CD4-positive, alpha-beta T cell treated with Interleukin-17A for 1 hour (primary cell): ENCODE measurements at regions not wholly inside any gene's neighbourhood (a gene's known extent, or its start where the extent isn't known, plus 50 kb on each side); places are given as distances from the start of the nearest gene placed in this dataset.
"Not testable (repeated sequence)": the region's sequence is repeated elsewhere in the genome, so short reads cannot be mapped to it uniquely, and the experiment has no call there.

Experiments used
- DNase-seq: peaks from one replicate; pipeline ENCODE4 v3.0.0-alpha.2; 2020

DNA sequence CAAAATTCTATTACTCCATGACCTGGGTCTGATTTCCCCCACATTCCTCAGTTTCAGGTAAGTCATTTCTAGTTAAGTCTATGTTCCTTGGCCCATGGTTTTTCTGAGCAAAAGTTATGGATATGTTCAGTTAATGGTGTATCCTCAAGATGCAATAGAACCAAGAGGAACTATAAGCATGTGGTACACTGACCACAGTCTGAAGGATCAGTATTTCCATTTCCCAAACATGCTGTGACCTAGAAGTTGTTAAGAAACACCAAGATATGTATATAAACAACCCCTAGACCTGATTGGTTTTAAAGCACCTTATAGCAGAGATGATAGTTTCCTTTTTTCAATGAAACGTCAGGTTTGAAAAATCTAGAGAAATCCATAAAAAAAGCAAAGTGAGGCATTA, 94.2 kb upstream of the ABCB5 start:
- DNase-seq, result no peak

DNA sequence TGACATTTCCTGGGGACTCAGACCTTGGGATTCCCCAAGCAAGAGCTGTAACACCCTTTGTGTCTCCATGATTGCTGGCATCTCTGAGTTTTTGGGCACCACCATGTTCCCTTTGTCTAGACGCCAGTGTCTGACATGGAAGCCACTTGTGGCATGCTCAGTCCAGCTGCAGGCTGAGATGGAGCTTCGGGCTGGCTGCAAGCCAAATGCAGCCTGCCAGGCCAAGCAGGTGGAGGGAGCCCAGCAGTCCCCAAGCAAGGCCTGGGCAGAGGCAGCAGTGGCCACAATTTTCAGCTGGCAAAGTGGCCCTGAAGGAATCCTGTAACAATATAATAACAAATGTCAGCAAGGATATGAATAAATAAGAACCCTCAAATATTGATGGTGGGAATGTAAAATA, 86.2 kb upstream of the ABCB5 start:
- DNase-seq, result no peak

DNA sequence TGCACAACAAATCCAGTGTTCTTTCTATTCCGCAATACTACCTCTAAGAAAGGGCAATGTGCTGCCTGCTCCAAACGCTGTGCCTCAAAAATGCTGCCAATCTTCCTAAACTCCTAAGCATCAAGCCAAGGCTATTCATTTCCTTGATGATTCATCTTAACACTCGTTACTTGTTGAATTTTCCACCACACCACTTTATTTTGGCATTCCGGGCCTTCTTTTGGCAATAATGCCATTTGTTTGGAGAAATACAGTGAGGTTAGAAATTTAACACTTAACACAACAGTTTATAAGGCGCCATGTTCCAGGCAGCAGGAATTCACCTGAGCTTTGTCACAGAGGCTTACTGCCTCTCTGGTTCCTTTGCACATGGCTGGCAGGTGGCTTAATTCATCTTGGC, 82.6 kb upstream of the ABCB5 start:
- no peak for DNase-seq

DNA sequence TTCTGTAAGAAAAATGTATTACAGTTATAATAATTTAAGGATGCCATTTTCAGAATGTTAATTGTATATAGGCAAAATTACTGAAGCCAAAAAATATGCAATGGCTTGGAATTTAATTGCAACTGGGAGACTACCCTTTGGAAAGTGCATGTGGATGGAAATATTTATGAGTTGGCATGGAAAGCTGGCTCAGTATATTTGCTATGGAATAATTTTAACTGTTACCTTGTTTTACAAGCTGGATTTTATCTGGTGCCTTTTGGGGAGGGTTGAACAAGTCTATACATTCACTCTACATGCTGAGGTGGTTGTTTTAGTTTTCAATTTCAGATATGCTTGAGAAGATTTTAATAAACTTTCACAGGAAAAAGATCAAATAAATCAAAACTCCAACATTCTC, 80.9 kb upstream of the ABCB5 start:
- no peak for DNase-seq

DNA sequence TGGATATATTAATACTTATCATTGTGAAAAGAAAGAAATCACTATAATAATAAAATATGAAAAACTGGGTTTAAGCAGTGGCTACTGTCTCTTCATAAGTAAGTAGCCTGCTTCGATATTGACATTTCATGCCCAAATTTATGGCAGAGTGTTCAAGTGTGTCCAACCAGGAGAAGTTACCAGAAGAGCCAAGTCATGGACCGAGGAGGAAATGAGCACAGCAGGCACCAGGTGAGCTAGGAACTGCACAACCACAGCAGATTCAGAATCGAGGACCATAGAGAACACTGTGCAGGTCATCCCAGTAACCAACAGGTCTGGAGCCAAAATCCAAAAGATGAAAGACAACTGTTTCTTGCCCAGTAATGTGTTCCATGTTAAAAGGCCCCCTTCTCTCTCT, 79.9 kb upstream of the ABCB5 start:
- no peak for DNase-seq

DNA sequence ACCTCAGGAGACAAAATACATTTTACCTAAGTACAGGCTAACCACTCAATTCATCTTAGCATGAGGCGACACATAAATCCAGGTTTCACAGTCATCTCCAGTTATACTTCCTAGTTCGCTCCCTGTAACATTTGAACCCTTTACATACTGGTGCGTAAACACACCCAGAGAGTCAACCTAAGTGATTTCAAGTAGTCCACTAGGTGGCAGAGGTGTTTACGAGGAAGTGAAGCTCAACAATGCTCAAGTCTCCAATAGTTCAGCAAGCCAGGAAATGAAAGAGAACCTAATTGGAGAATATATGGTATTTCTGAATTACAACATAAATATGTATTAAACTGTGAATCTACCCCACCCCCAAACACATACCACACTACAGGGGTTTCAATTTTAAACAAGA, 76.3 kb upstream of the ABCB5 start:
- DNase-seq, result no peak

DNA sequence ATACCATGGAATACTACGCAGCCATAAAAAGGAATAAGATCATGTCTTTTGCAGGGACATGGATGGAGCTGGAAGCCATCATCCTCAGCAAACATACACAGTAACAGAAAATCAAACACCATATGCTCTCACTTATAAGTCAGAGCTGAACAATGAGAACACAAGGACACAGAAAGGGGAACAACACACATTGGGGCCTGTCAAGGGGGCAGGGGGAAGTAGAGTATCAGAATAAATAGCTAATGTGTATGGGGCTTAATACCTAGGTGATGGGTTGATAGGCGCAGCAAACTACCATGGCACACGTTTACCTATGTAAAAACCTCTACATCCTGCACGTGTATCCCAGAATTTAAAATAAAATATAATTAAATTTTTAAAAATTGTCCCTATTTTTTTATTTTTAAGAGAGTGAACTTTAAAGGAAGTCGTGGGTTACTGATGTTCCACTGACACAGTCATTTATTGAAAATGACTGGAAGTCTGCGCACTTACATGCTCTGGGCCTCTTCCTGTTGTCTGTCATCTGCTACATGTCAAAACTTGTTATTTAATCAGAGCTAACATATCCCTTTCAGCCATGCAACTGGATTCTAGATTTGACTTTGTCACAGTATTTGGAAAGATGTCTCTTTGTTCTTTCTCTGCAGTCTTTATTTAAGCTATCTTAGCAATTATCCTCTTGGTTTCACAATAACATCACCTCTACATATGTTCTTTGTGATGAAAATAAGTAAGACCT, 73.7 kb upstream of the ABCB5 start:
- DNase-seq, result no peak

DNA sequence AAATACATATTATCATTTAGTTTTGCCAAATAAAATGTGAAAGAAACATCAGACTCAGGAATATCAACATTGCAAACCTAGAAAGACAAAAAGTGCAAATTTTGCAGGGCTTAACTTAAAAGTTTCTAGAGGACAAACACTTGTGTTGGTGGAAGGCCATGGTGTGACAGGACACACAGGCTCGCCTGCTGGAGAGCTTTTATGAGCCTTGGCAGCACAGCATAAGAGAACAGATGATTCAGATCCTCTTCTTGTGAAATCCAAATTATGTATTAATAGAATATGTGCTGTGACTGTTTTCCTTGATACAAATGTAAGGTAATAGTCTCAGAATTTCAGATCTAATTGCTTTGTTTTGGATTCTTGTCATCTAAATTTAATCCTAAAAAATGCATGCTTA, 72.9 kb upstream of the ABCB5 start:
- DNase-seq, result no peak

DNA sequence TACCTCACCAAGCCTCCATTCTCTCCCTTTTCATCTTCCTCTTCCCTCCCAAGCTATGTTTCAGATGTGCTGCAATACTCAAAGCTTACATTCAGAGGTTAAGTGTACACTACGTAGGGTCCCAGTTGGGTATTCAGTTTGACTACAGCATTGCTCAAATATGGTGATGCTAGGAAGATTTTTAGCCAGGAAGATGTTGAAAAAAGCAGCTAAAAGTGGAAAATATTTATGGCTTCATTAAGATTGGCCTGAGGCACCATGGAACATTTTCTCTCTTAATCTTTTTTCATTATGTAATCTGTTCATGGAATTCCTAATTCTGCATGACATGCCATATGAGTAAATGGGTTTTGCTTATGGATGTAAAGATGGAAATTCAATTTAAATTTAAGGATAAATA, 72.0 kb upstream of the ABCB5 start:
- no peak for DNase-seq

DNA sequence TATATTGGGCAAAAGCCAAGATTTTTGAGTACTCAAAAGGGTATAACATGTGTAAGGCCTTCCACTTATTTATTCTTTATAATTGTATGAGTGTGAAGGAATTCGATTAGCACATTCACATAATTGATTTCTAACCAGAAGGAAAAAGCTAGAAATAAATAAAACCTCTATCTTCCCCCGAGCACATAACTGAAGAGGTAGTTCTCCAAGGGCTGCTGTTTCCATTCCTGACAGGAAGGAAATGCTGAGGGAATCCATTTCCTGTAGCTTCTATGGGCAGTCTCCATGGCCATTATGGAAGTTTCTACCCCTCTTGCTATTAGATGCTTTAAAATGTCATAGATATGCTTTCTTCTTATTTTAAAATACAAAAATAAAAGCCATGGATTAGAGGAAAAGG, 70.5 kb upstream of the ABCB5 start:
- DNase-seq, result no peak

DNA sequence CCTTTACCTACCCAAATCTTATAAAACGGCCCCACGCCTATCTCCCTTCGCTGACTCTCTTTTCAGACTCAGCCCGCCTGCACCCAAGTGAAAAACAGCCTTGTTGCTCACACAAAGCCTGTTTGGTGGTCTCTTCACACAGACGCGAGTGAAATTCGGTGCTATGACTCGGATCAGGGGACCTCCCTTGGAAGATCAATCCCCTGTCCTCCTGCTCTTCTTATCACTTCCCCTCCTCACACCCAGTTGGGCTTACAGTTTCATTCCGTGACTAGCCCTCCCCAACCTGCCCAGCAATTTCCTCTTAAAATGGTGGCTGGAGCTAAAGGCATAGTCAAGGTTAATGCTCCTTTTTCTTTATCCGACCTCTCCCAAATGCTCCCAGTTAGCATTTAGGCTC, 68.5 kb upstream of the ABCB5 start:
- DNase-seq, result not testable (repeated sequence)

DNA sequence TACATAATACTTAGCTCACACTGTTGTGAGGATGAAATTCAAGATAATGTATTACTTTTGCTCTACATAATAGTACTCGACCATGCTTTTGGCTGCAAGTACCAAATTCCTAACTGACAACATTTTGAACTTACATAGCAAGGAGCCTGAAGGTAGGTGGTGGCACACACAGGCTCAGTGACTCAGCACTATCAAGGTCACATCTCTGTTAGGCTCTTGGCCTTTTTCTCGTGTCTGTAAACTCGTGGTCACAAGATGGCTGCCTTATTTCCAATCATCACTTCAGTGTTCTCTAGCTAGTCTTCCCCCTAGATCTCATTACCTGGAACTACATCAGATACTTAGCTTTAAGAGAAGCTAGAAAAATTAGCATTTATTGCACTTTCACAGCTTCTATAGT, 61.4 kb upstream of the ABCB5 start:
- DNase-seq, result no peak

DNA sequence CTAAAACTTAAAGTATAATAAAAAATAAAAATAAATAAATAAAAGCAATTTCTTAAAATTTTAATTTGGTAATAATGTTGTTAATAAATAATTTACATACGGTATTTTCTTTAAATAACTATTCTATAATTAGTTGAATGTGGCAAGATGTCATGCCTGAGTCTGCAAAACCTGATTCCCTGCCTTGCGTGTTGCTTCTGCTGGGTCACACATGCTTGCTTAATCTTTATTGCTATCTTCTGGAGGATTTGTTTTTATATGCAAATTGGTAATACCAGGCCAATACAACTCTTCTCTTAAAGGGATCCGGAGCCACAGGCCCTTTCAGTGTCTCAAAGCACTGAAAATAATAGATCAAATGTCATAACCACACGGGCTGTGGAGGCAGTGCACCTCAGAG, 59.4 kb upstream of the ABCB5 start:
- no peak for DNase-seq

DNA sequence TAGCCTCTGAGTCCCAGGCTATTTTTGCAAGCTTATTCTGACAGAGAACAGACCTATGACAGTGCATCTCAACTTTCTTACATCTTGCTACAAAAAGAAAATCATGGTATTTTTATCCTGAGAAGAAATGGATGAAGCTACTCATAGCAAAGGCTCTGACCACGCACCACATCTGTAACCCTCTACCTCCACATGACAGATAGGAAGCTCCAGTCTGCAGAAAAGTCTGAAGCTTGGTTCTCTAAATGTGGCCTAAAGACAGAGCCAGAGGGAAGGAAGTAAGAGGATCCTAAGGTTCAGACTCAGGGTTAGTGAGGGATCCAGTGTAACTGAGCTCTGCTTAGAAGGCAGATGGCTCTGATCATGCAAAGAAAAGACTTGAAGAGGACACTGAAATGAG, 58.4 kb upstream of the ABCB5 start:
- DNase-seq, result no peak

DNA sequence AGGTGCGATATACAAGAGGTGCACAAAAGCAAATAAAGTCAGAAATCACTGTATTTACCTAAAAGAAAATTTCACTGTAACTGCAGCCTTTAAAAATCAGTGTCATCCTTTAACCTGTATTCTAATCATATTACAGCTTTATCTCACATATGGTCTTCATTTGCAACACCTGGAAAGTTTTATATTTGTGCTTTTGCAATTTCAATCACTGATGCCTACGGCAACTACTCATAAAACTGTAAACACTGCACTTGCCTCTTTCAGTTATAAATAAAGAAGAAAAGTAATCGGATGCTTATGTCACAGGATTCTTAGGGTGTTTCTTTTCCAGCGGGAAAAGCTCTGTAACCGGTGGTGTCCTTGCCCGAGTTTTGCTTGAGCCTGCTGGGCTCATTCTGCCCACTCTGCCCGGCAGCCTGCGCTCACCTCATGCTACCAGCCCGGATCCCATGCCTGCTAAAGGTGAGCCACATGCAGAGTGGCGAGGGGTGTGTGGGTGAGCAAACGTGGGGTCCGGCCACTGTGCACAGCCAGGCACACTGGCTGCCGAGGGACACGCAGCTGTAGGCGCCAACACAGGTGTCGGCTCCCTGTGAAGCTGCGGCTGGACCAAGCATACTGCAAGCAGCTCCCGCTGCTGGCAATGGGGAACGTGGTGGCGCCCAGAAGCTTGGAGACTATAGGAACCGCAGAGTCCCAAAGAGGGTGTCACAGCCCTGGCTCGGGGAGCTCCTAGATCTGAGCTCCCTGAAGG, 56.3 kb upstream of the ABCB5 start:
- no peak for DNase-seq

DNA sequence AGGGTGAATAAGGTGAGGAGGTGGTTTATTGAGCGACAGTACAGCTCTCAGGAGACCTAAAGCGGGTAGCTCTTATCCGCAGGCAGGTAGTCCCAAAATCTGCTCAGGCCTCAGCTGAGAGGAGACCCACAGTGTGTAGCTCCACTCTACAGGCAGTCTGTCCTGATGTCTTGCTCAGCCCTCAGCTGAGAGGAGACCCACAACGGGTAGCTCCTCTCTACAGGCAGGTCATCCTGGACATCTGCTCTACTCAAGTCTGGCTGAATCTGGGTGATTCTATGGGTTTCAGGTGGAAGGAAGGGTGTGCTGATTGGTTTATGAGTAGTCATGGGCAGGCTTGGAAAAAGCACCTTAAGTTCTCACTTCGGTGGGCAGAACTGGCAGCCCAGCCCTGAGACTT, 55.6 kb upstream of the ABCB5 start:
- no peak for DNase-seq

DNA sequence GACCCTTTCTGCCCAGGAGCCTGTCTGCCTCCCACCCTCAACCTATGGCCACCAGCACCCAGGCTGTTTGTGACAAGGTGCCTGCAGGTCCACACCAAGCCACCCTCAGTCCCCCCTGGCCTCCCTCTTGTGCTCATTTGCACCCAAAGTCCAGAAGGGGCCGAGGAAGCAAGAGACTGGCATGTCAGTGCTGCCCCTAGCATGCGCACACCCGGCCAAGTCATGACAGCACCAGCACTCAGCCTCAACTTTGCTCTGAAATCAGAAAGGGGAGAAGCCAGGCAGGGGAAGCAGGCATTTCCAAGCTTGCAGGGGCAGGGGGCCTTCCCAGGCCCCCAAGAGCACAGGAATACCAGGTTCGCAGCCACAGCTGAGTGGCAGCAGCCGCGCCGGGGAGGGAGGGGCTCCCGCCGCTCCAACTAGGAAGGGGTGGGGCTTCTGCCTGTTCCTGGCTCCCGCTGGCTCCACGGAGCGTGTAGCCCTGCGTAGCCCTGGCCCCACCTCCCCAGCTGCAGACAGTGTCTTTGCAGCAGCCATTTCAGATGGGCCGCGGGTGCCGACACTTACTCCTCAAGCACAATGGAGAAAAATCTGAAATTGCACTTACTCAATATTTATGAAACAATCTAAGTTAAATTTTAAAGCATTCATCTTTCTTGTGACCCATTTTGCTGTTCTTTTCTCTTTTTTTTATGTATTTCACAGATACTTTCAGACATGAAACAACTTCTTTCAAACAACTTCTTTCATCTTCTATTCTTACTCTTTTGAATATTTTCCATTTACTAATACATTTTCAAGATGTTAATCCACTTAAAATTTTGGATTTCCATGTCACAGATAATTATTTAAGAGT, 54.9 kb upstream of the ABCB5 start:
- DNase-seq, result no peak

DNA sequence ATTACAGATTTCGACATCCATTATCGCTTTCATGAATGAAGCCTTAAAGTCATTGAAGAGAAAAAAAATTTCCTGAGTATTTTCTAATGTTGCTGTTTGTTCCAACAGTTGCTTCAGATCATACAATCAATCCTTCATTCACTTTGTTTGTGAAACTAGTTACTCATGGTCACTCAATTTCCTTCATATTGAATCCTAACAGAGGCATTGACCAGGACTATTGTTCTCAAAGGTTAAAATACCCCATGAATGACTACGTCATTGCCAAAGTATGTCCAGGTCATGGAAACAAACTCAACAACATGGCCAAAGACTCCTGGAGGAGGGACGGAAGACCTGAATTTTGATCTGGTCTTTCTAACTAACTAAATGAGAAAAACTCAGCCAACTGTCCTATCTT, 54.0 kb upstream of the ABCB5 start:
- no peak for DNase-seq

DNA sequence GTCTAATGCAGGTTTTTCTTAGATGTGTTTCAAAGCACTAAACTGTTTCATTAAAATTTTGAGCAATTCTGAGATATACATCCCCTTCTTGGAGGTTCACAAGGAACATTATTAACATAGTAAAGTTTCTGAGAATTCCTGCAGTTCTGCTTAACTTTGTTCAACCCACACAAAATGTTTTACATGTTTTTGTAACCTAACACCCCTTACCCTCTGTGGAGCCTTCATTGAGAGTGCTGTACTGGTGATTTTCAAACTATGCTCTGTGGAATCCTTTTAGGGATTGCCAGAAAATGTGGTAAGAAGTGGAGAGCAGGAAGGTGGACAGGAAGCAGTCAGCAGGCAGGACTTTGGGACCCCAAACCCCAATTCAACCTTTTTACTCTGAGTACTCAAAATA, 53.6 kb upstream of the ABCB5 start:
- no peak for DNase-seq

DNA sequence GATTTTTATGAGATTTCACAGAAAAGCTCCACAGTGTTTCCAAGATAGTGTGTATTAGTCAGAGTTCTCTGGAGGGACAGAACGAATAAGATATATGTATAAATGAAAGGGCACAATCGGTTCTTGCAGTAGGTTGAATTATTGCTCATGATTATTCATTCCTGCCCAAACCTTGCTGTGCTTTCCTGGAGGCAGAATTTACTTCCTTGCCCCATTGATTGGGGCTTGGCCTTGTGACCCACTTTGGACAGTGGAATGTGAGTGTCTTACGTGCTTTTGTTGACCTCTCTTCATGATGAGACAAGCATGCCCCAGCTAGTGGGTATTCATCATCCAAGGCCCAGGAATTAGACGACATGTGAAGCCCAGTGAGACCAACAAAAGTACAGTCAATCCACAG, 53.0 kb upstream of the ABCB5 start:
- DNase-seq, result no peak
